Stimulated activated CD4-positive, alpha-beta T cell treated with anti-CD3 and anti-CD28 coated beads, Interleukin-1b, Interleukin-23, amount 100 ng/mL, for 4 hours (primary cell): ENCODE measurements at regions not wholly inside any gene's neighbourhood (a gene's known extent, or its start where the extent isn't known, plus 50 kb on each side); places are given as distances from the start of the nearest gene placed in this dataset.

Experiments
- DNase-seq, 2 donors: peaks; one replicate each; pipeline ENCODE4 v3.0.0-alpha.2; 2020; ENCODE audit warnings: low read depth in 2 of 2

DNA sequence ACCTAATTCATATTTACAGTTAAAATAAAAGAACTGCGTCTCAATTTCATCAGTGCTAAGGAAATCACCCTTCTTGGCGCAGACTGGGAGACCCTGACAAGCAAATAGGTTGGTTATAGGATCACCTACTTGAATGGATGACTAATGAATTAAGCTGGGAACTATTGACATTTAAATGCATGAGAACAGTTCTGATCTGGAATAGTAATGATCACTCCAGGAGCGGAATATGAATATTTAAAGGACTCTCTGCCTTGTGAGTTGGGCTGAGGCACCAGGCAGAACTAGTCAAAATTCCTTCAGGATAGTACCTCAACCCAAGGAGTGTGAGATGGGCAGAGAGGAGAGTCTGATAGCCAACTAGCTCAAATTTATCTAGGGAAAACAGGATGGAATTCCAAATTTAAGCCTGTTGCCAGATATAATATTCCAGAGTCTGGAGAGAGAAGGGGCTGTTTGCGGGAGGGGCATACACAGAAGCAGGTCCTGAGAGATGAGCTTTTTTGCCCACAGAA is 364.4 kb downstream of the CSNK1G3 start:
- DNase-seq = no peak

- DNase-seq = no peak
Observed at GRCh38 chr5:123875561-123876275, 363.7 kb downstream of the CSNK1G3 start.

GRCh38 chr5:123874600-123875201 is 362.7 kb downstream of the CSNK1G3 start:
- DNase-seq = no peak

GRCh38 chr5:123873846-123874245 is 361.9 kb downstream of the CSNK1G3 start:
- no peak for DNase-seq

DNA sequence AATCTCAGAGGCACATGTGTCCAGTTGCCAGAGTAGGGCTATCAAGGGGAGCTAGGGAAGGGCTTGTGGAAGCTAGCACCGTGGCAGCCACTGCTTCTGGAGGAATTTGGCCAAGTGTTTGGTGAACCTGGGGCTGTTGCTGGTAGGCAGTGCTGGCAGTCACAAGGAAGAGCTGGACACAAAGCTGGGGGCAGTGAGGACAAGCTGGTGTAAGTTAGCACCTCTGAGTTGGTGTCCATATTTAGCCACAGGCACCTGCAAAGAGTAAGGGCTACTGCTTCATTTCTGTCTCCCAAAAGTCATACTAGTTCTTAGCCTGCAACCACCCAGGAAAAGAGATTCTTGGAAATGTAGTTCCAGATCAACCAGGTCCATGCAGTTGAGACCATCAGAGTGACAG is 359.4 kb downstream of the CSNK1G3 start:
- DNase-seq = no peak

DNA sequence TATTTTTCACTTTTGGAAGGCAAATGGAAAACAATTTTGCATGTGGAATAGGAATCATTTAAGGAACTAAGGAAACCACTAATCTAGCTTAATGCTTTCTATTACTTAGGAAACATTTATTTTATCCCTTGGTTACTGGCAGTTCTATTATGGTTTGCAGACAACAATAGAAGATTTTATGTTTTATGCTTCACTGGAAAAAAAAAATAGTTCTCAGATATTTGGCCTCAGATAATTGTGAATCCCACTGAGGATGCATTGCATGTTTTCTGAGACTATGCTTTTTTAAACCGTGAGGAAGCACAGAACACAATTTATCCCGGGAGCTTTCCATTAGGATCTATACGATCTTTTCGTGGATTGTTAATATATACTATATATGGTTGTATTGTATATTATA is 356.9 kb downstream of the CSNK1G3 start:
- DNase-seq = no peak

GRCh38 chr5:123868267-123868666 is 356.3 kb downstream of the CSNK1G3 start:
- no peak for DNase-seq

GRCh38 chr5:123865641-123866040 is 353.7 kb downstream of the CSNK1G3 start:
- no peak for DNase-seq

DNA sequence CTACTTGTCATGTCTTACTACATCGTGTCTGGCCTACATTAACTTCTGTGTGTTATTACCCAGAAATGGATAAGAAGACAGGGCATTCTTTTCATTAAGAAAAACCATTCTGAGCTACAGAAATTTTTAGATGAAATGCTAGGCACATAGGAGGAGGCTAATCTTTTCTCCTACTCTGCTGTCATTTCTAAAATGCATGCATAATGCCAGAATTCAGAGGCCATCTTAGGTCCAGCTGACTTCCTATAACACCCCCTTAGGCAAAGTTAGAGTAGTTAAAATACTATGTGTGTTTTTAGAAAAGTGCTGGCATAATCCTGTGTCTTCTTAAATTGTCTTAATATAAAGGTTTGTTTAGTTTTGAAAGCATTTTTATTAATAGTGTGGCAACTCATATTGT is 352.6 kb downstream of the CSNK1G3 start:
- DNase-seq = no peak

- DNase-seq = no peak
Observed at GRCh38 chr5:123858938-123859337, 347.0 kb downstream of the CSNK1G3 start.

GRCh38 chr5:123856766-123857165 is 344.8 kb downstream of the CSNK1G3 start:
- no peak for DNase-seq

DNA sequence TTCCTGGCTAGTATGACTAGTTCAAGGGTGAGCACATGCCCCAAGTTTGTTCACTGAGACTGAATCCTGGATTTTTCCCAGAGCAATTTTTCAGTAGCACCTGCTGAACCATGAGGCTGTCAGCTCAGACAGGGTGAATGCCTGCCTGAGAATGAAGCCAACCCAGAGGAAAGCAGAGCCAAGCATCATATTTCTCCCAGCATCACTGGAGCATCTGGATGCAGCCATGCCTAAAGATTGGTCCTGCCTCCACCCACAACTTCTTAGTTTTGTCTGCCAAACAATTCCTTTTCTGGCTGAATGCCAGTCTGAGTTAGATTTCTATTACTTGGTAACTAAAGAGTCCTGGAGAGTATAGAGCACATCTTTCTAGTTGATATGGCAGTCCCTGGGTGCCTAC is 343.6 kb downstream of the CSNK1G3 start:
- DNase-seq = no peak

DNA sequence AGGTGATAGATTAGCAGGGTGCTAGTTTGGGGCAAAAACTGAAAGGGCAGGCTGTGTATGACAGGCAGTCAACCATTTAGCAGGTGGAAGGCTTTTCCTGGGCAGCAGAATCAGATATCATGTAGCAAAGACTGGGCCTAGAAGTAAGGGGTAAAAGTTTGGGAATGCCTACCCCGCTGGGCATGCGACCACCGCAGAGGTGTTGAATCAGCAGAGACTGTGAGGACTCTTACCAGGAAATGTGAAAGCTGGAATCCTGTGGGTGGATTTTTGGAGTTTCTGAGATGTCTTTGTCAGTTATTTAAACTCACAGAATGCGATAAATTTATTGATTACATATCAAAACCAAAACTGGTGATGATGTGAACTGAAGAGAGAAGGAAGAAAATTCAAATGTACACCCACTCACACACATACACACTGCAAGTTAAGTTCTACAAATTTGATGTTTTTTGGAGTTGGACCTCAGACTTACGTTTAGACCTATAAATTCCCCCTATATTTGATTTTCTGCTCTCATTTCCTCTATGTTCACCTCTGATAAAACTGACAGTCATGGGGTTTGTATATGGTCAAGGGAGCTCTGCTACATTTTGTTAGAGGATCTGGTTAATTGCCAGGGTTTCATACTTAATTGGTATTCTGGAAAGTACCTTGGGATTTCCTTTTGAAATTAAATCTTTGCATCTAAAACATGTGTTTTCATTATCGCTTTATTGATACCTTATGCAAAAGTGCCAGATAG is 333.6 kb downstream of the CSNK1G3 start:
- no peak for DNase-seq

DNA sequence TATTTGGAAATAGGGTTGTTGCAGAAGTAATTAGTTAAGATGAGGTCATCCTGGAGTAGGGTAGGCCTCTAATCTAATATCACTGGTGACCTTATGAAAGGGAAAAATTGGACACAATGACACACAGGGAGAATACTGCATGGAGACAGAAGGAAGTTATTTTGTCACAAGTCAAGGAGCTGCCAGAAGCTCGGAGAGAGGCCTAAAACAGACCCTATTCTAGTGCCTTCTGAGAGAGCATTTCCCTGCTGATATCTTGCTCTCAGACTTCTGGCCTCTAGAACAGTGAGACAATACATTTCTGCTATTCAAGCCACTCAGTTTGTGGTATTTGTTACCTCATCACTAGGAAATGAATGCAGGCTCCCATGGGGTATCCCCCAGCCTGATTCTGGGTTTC is 332.9 kb downstream of the CSNK1G3 start:
- no peak for DNase-seq

DNA sequence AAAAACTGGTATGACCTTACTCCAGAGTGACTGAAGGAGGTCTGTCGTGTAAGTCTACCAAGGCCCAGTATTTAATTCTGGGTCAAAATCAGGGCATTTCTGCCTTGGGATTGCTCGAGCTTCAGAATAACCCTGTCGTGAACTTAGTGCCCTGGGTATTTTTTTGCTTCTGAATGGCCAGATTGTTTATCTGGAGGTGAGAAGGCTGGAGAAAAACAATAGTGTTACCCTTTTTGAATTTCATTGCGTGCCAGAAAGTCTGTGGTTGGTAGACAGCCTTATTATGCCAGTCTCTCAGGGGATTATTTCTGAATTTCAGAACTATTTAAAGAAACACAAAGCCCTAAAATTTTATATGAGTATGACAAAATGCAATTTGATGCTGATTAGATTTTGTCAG is 323.4 kb downstream of the CSNK1G3 start:
- DNase-seq = no peak

GRCh38 chr5:123830575-123830974 is 318.6 kb downstream of the CSNK1G3 start:
- no peak for DNase-seq

DNA sequence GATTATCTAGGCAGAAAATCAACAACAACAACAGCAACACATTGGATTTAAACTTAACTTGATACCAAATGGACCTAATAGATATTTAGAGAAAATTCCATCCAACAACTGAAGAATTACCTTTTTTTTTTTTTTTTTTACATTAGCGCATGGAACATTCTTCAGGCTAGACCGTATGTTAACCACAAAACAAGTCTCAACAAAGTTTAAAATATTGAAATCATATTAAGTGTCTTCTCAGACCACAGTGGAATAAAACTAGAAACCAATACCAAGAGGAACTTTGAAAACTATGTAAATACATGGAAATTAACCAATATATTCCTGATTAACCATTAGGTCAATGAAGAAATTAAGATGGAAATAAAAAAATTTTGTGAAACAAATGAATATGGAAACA is 315.8 kb downstream of the CSNK1G3 start:
- no peak for DNase-seq

DNA sequence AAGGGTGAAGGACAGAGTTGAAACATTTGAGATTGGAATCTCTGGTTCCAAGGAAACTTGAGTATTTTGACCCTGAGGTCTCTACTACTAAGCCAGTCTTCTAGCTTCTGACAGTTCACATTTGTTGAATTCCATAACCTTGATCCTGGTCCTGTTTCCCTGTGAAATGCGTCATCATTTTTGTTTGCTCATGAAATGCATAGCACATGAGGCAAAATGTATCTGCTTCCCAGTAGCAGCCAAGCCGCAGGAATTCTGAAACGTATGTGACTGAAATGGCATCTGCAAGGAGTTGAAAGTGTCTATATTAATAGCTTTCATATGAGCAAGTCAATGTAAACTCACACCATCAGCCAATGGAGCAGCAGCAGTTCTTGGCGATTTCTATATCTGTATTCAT is 307.9 kb downstream of the CSNK1G3 start:
- no peak for DNase-seq

GRCh38 chr5:123819386-123819785 is 307.4 kb downstream of the CSNK1G3 start:
- DNase-seq = no peak

DNA sequence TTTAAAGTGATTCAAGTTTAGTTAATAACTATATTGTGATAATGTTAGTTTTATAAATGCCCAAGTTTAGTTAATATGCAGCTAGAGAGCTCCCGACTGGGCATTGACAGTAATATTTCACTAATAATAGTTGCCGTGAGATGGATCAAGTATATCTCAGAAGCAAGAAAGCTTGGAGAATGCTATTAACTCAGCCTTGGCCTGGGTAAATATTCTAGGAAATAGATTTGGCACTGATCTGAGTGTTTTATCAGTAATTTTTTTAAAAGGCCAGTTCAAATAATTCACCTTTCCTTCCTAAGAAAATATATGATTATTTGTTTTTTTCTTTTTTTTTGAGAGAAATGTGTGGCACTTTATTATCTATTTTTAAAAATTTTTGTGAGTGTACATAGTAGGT is 305.3 kb downstream of the CSNK1G3 start:
- DNase-seq = no peak

GRCh38 chr5:123814801-123815470 is 303.0 kb downstream of the CSNK1G3 start:
- no peak for DNase-seq

- DNase-seq = no peak
Observed at GRCh38 chr5:123813937-123814624, 302.1 kb downstream of the CSNK1G3 start.
